BJ (cell line): ENCODE measurements at regions not wholly inside any gene's neighbourhood (a gene's known extent, or its start where the extent isn't known, plus 50 kb on each side); places are given as distances from the start of the nearest gene placed in this dataset.

Source experiments
- CTCF ChIA-PET: fragments of 350-600 bp; formaldehyde crosslinking; extraction: SDS; loops from one replicate; lab custom pipeline; 2021; ENCODE audit warnings: antibody characterized with exemption, inconsistent platforms; lab: Yijun Ruan, JAX
- POLR2A ChIA-PET: fragments of 300-600 bp; sonication (Branson Sonifier 250); formaldehyde crosslinking; extraction: SDS; loops from one replicate; lab custom pipeline; 2021; ENCODE audit warnings: antibody characterized with exemption; lab: Charles Lee
- DNase-seq: peaks from one replicate; pipeline ENCODE4 v3.0.0-alpha.2; 2011; ENCODE audit warnings: low read depth
- H3K27me3 ChIP-seq: 2 replicates; pipeline ENCODE4 v1.6.0; 2011; ENCODE audit warnings: low read length; ENCODE audit not compliant: control insufficient read depth, insufficient read depth
- H3K36me3 ChIP-seq: 2 replicates; pipeline ENCODE4 v1.5.1; 2011; ENCODE audit warnings: low read length; ENCODE audit not compliant: control insufficient read depth, insufficient read depth
- H3K4me3 ChIP-seq: 2 replicates; pipeline ENCODE4 v1.5.1; 2011; ENCODE audit warnings: low read depth, mild to moderate bottlenecking, control low read depth, low read length
- CTCF ChIP-seq: IDR thresholded peaks from 2 replicates; pipeline ENCODE4 v1.5.1; 2011; ENCODE audit warnings: low read depth, mild to moderate bottlenecking, control low read depth, inconsistent platforms, low read length, moderate library complexity; ENCODE audit not compliant: insufficient read depth

- CTCF ChIA-PET: interaction anchor here (0.6 to 2.2 kb wide), 4 partner anchors 39 to 186 kb away, joined by 3 to 5 read pairs (median 3); no protein-coding TSS in a partner anchor
- TF ChIP-seq CTCF: no peak
- POLR2A ChIA-PET: no interaction called here
- Histone ChIP-seq H3K36me3 (no peaks in the 10 kb centered on the region), H3K4me3 (no peak overlapping the region), H3K27me3 (no peaks in the 10 kb centered on the region)
- DNase-seq: no peak
These were observed 91.6 kb downstream of the TMEM174 start for GRCh38 chr5:73264631-73265030.

- Histone ChIP-seq H3K27me3 (no peaks in the 10 kb centered on the region), H3K36me3 (no peaks in the 10 kb centered on the region), H3K4me3 (no peak overlapping the region)
- POLR2A ChIA-PET: interaction anchor here (0.5 kb wide), 1 partner anchor 235 kb away, joined by 4 read pairs; the partner anchor contains the start of gene BTF3
- CTCF ChIA-PET: interaction anchor here (0.6 to 0.9 kb wide), 4 partner anchors 10 to 47 kb away, joined by 3 to 5 read pairs (median 4); no protein-coding TSS in a partner anchor
- TF ChIP-seq CTCF: no peak
- DNase-seq: no peak
These were observed 90.2 kb downstream of the TMEM174 start for GRCh38 chr5:73263001-73263710.

- no peak overlapping the region for H3K4me3 ChIP-seq
- DNase-seq: no peak
- CTCF ChIA-PET: no interaction called here
- no peaks in the 10 kb centered on the region for H3K36me3 ChIP-seq
- POLR2A ChIA-PET: no interaction called here
- TF ChIP-seq CTCF: no peak
- no peaks in the 10 kb centered on the region for H3K27me3 ChIP-seq
These were observed 83.9 kb downstream of the TMEM174 start for GRCh38 chr5:73256862-73257261.

GRCh38 chr5:73256462-73256861 lies 83.5 kb downstream of the TMEM174 start:
- POLR2A ChIA-PET: no interaction called here

More at GRCh38 chr5:73256462-73256861, 83.5 kb downstream of the TMEM174 start:
- H3K27me3 ChIP-seq: no peaks in the 10 kb centered on the region
- TF ChIP-seq CTCF: no peak
- no peak overlapping the region for H3K4me3 ChIP-seq
- H3K36me3 ChIP-seq: no peaks in the 10 kb centered on the region
- CTCF ChIA-PET: no interaction called here
- DNase-seq: no peak
